Hepatocyte (in vitro differentiated cells): ENCODE measurements at regions not wholly inside any gene's neighbourhood (a gene's known extent, or its start where the extent isn't known, plus 50 kb on each side); places are given as distances from the start of the nearest gene placed in this dataset.

ENCODE experiments used
- DNase-seq: peaks from one replicate; pipeline ENCODE4 v3.0.0-alpha.2; 2016; ENCODE audit warnings: low spot score
- H2AFZ ChIP-seq: fragments of 200-600 bp; sonication (generic); 2 replicates; pipeline ENCODE4 v1.6.0; 2016; ENCODE audit warnings: antibody characterized with exemption, mild to moderate bottlenecking
- H3K27ac ChIP-seq: fragments of 200-600 bp; sonication (generic); 2 replicates; pipeline ENCODE4 v1.5.1; 2016; ENCODE audit warnings: mild to moderate bottlenecking
- H3K27me3 ChIP-seq: fragments of 200-600 bp; sonication (generic); 2 replicates; pipeline ENCODE4 v1.6.1; 2016
- H3K36me3 ChIP-seq: fragments of 200-600 bp; sonication (generic); replicated peaks from 2 replicates; pipeline ENCODE4 v1.5.1; 2016; ENCODE audit warnings: low read depth; ENCODE audit not compliant: insufficient read depth
- H3K4me1 ChIP-seq: fragments of 200-600 bp; sonication (generic); 2 replicates; pipeline ENCODE4 v1.5.1; 2016; ENCODE audit warnings: mild to moderate bottlenecking, moderate library complexity; ENCODE audit not compliant: insufficient read depth
- H3K4me2 ChIP-seq: fragments of 200-600 bp; sonication (generic); 2 replicates; pipeline ENCODE4 v1.6.0; 2016
- H3K4me3 ChIP-seq: fragments of 200-600 bp; sonication (generic); 2 replicates; pipeline ENCODE4 v1.5.1; 2016; ENCODE audit warnings: mild to moderate bottlenecking
- H3K79me2 ChIP-seq: fragments of 200-600 bp; sonication (generic); 2 replicates; pipeline ENCODE4 v1.6.0; 2017; ENCODE audit warnings: mild to moderate bottlenecking
- H3K9me2 ChIP-seq: fragments of 200-600 bp; sonication (generic); replicated peaks from 2 replicates; pipeline ENCODE4 v1.6.0; 2017; ENCODE audit warnings: mild to moderate bottlenecking; ENCODE audit not compliant: insufficient read depth
- H3K9me3 ChIP-seq: fragments of 200-600 bp; sonication (generic); 2 replicates; pipeline ENCODE4 v1.5.1; 2016; ENCODE audit warnings: low read depth, mild to moderate bottlenecking
- H4K20me1 ChIP-seq: fragments of 200-600 bp; sonication (generic); 2 replicates; pipeline ENCODE4 v1.6.0; 2016; ENCODE audit warnings: mild to moderate bottlenecking; ENCODE audit not compliant: insufficient read depth, poor library complexity, severe bottlenecking
- CTCF ChIP-seq: fragments of 200-600 bp; sonication (generic); IDR thresholded peaks from 2 replicates; pipeline ENCODE4 v1.5.1; 2016; ENCODE audit warnings: antibody characterized with exemption, mild to moderate bottlenecking; ENCODE audit not compliant: poor library complexity
- EZH2 ChIP-seq: fragments of 200-600 bp; sonication (generic); IDR thresholded peaks from 2 replicates; pipeline ENCODE4 v1.6.1; 2016; ENCODE audit warnings: antibody characterized with exemption, mild to moderate bottlenecking, borderline replicate concordance
- EZH2phosphoT487 ChIP-seq: fragments of 200-600 bp; sonication (generic); IDR thresholded peaks from one replicate; pipeline ENCODE4 v1.6.1; 2018; ENCODE audit warnings: antibody characterized with exemption, mild to moderate bottlenecking, low read depth, moderate library complexity; ENCODE audit not compliant: unreplicated experiment, severe bottlenecking
- WGBS: methylation state at CpG from one replicate; pipeline ENCODE4 v1.1.6; 2016; ENCODE audit warnings: low lambda C conversion rate; ENCODE audit errors: missing lambda C conversion rate; 5-methylcytosine and 5-hydroxymethylcytosine counted together

DNA sequence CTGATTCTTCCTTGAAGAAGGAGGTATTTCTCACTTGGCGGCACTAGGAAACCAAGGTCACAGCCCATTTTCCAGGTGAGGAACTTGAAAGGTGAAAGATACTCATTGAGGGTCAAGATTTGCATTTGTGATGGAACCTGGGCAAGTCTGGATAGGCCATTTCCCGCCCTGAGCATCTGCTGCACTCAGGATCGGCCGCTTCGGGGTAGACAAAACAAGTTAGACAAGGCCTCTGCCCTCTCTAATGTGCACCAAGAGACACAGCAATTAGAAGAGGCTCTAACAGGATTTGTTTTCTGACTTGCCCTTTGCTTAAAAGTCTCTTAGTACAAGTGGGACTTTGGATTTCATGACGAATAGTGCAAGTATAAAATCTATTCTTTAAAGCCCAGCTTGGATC lies 167.2 kb downstream of the KTN1 start:
- no peak overlapping the region for H2AFZ ChIP-seq
- WGBS = 93% methylated on average over 6 of the region's 6 CpGs
- DNase-seq = no peak
- no peaks in the 10 kb centered on the region for H3K36me3 ChIP-seq
- no peaks in the 10 kb centered on the region for H3K9me2 ChIP-seq
- H3K4me3 ChIP-seq = no peak overlapping the region
- H3K4me1 ChIP-seq = peaks cover 13% of the 10 kb centered on the region
- H3K27ac ChIP-seq = peak overlapping the region; percentile 81
- no peak for TF ChIP-seq EZH2phosphoT487
- TF ChIP-seq CTCF = no peak
- TF ChIP-seq EZH2 = no peak
- H4K20me1 ChIP-seq = no peaks in the 10 kb centered on the region
- H3K27me3 ChIP-seq = no peaks in the 10 kb centered on the region
- no peaks in the 10 kb centered on the region for H3K9me3 ChIP-seq
- no peaks in the 10 kb centered on the region for H3K79me2 ChIP-seq
- H3K4me2 ChIP-seq = no peak overlapping the region

- DNase-seq = no peak
- TF ChIP-seq CTCF (no peak), EZH2phosphoT487 (no peak), EZH2 (no peak)
- H4K20me1 ChIP-seq = no peaks in the 10 kb centered on the region
Observed at GRCh38 chr14:55749201-55749812, 169.3 kb downstream of the KTN1 start.

GRCh38 chr14:55749946-55750345 lies 169.9 kb downstream of the KTN1 start:
- WGBS = 87% methylated on average over 8 of the region's 8 CpGs
- no peak overlapping the region for H3K27ac ChIP-seq

More at GRCh38 chr14:55749201-55749812, 169.3 kb downstream of the KTN1 start:
- H2AFZ ChIP-seq = no peak overlapping the region
- H3K4me3 ChIP-seq = no peak overlapping the region
- no peak overlapping the region for H3K27ac ChIP-seq
- no peaks in the 10 kb centered on the region for H3K9me2 ChIP-seq
- no peaks in the 10 kb centered on the region for H3K27me3 ChIP-seq
- H3K36me3 ChIP-seq = no peaks in the 10 kb centered on the region
- 91% methylated on average over 1 of the region's 1 CpG for WGBS
- no peaks in the 10 kb centered on the region for H3K9me3 ChIP-seq
- H3K4me1 ChIP-seq = peaks cover 25% of the 10 kb centered on the region
- no peak overlapping the region for H3K4me2 ChIP-seq
- no peaks in the 10 kb centered on the region for H3K79me2 ChIP-seq

More at GRCh38 chr14:55749946-55750345, 169.9 kb downstream of the KTN1 start:
- Histone ChIP-seq H3K4me1 (peaks cover 25% of the 10 kb centered on the region), H3K27me3 (no peaks in the 10 kb centered on the region), H2AFZ (no peak overlapping the region), H3K9me2 (no peaks in the 10 kb centered on the region), H3K79me2 (no peaks in the 10 kb centered on the region), H4K20me1 (no peaks in the 10 kb centered on the region), H3K36me3 (no peaks in the 10 kb centered on the region), H3K4me3 (no peak overlapping the region), H3K9me3 (no peaks in the 10 kb centered on the region), H3K4me2 (no peak overlapping the region)
- DNase-seq = no peak
- no peak for TF ChIP-seq EZH2
- TF ChIP-seq EZH2phosphoT487 = no peak
- TF ChIP-seq CTCF = no peak
